Osteoblast (primary cell): ENCODE measurements at regions not wholly inside any gene's neighbourhood (a gene's known extent, or its start where the extent isn't known, plus 50 kb on each side); places are given as distances from the start of the nearest gene placed in this dataset.
A peak's percentile ranks its signal among the peaks of the same experiment; 100 is the strongest.

Source experiments
- DNase-seq: peaks from one replicate; pipeline ENCODE4 v3.0.0; 2011; ENCODE audit warnings: low spot score, mixed read lengths; ENCODE audit not compliant: insufficient read length; ENCODE audit errors: missing footprints
- H2AFZ ChIP-seq: 2 replicates; pipeline ENCODE4 v1.6.0; 2011; ENCODE audit warnings: mild to moderate bottlenecking, low read length
- H3K27ac ChIP-seq: 2 replicates; pipeline ENCODE4 v1.5.1; 2011; ENCODE audit warnings: mild to moderate bottlenecking, low read depth, low read length, moderate library complexity
- H3K27me3 ChIP-seq: 2 replicates; pipeline ENCODE4 v1.6.0; 2012; ENCODE audit warnings: mild to moderate bottlenecking, control low read depth, inconsistent platforms, low read length, moderate library complexity; ENCODE audit not compliant: insufficient read depth
- H3K36me3 ChIP-seq: 2 replicates; pipeline ENCODE4 v1.5.1; 2011; ENCODE audit warnings: mild to moderate bottlenecking, low read length, control low read depth, moderate library complexity; ENCODE audit not compliant: insufficient read depth
- H3K4me1 ChIP-seq: 2 replicates; pipeline ENCODE4 v1.5.1; 2011; ENCODE audit warnings: mild to moderate bottlenecking, low read length, control low read depth, moderate library complexity; ENCODE audit not compliant: insufficient read depth
- H3K4me2 ChIP-seq: 2 replicates; pipeline ENCODE4 v1.6.0; 2011; ENCODE audit warnings: mild to moderate bottlenecking, low read length; ENCODE audit not compliant: insufficient read depth
- H3K4me3 ChIP-seq: fragments of 200-600 bp; sonication (generic); 3 replicates; pipeline ENCODE4 v1.5.1; 2012; ENCODE audit warnings: mild to moderate bottlenecking, low read length, inconsistent platforms; ENCODE audit not compliant: insufficient read depth
- H3K79me2 ChIP-seq: 2 replicates; pipeline ENCODE4 v1.6.0; 2012; ENCODE audit warnings: mild to moderate bottlenecking, low read length, control low read depth, inconsistent platforms; ENCODE audit not compliant: insufficient read depth
- H3K9me3 ChIP-seq: 2 replicates; pipeline ENCODE4 v1.5.1; 2011; ENCODE audit warnings: low read depth, low read length, control low read depth
- H4K20me1 ChIP-seq: 2 replicates; pipeline ENCODE4 v1.6.0; 2012; ENCODE audit warnings: mild to moderate bottlenecking, low read length, control low read depth; ENCODE audit not compliant: insufficient read depth
- TF ChIP-seq, protein P1 (sequence below): IDR thresholded peaks from 2 replicates; pipeline ENCODE4 v1.5.1; 2011; ENCODE audit warnings: mild to moderate bottlenecking, low read depth, low read length, moderate library complexity; ENCODE audit errors: extremely low read depth

DNA sequence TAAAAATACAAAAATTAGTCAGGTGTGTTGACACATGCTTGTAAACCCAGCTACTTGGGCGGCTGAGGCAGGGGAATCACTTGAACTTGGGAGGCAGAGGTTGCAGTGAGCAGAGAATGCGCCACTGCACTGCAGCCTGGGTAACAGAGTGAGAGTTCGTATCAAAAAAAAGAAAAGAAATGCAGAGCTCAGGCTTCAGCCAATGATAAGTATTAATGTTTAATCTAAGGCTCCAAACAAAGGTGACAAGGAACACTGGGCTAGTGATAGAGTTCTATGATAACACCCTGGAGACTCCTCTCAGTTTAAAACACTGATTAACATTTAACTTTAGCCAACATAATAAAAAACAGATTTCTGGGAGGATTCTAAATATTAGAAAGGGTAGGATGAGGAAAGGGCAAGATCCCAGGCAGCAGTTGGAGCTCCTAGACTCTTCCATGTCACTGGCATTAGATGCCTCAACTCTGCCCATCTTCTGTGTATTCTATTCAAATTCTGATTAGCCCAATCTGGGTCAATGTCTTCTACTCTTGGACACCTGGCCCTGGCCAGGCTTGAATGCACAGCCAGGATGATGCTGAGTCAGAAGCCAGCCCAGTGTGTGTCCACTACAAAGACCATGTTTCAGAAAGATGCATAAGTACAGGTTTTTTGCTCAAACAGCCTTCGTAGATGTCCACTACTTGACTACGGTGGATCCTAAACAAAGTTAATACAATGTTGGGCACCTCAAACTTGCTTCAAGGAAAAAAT, 91.0 kb upstream of the FAM169A start:
- TF ChIP-seq, protein P1, sequence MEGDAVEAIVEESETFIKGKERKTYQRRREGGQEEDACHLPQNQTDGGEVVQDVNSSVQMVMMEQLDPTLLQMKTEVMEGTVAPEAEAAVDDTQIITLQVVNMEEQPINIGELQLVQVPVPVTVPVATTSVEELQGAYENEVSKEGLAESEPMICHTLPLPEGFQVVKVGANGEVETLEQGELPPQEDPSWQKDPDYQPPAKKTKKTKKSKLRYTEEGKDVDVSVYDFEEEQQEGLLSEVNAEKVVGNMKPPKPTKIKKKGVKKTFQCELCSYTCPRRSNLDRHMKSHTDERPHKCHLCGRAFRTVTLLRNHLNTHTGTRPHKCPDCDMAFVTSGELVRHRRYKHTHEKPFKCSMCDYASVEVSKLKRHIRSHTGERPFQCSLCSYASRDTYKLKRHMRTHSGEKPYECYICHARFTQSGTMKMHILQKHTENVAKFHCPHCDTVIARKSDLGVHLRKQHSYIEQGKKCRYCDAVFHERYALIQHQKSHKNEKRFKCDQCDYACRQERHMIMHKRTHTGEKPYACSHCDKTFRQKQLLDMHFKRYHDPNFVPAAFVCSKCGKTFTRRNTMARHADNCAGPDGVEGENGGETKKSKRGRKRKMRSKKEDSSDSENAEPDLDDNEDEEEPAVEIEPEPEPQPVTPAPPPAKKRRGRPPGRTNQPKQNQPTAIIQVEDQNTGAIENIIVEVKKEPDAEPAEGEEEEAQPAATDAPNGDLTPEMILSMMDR: no peak
- Histone ChIP-seq H3K79me2 (no peaks in the 10 kb centered on the region), H3K4me3 (no peak overlapping the region), H3K4me2 (no peak overlapping the region), H3K27me3 (no peaks in the 10 kb centered on the region), H4K20me1 (no peaks in the 10 kb centered on the region), H3K27ac (no peak overlapping the region), H3K36me3 (no peaks in the 10 kb centered on the region), H2AFZ (no peak overlapping the region), H3K9me3 (no peaks in the 10 kb centered on the region), H3K4me1 (peaks cover 18% of the 10 kb centered on the region)
- DNase-seq: no peak

DNA sequence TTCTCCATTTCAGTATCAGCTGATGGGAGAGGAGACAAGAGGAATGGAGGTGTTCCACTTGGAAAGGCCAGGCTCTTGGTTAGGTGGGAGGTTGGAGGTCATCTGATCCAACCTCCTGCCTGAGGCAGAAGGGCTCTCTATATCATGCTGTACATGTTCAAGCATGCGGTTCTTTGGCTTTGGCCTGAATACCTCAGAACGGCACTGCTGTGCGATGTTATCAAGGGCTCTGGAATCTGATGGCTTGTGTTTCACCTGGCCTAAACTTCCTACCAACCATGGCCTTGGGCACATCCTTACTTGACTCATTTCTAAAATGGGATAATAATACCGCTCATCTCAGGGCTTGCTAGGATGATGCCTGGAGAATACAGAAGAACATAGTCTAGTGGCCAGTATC, 90.1 kb upstream of the FAM169A start:
- H3K4me1 ChIP-seq: peaks cover 18% of the 10 kb centered on the region
- no peak overlapping the region for H3K4me3 ChIP-seq
- H3K4me2 ChIP-seq: no peak overlapping the region
- no peaks in the 10 kb centered on the region for H3K9me3 ChIP-seq
- H4K20me1 ChIP-seq: no peaks in the 10 kb centered on the region
- no peak overlapping the region for H3K27ac ChIP-seq
- no peak for DNase-seq
- H3K27me3 ChIP-seq: no peaks in the 10 kb centered on the region
- no peaks in the 10 kb centered on the region for H3K79me2 ChIP-seq
- H3K36me3 ChIP-seq: no peaks in the 10 kb centered on the region
- no peak overlapping the region for H2AFZ ChIP-seq
- TF ChIP-seq, protein P1: no peak

DNA sequence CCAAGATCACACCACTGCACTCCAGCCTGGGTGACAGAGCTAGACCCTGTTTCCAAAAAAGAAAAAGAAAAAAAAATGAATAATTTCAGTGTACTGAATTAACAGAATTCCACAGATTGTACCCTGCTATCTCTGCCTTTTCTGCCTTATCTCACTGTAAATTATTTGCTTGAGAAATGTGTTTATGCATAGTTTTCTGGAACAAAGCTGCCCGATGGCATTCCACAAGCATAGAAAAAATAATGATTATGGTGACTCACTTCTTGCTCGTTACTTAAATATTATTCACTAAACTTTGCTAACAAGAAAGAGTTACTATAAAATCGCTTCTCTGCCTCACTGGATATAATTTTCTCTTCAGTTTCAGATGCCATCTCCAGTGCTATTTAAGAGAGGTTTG, 88.7 kb upstream of the FAM169A start:
- no peaks in the 10 kb centered on the region for H4K20me1 ChIP-seq
- no peaks in the 10 kb centered on the region for H3K79me2 ChIP-seq
- H3K27ac ChIP-seq: peak overlapping the region; percentile 46
- no peak overlapping the region for H2AFZ ChIP-seq
- H3K4me2 ChIP-seq: peak overlapping the region; percentile 15
- H3K4me1 ChIP-seq: peaks cover 28% of the 10 kb centered on the region
- H3K4me3 ChIP-seq: no peak overlapping the region
- H3K27me3 ChIP-seq: no peaks in the 10 kb centered on the region
- peak; percentile 23 for DNase-seq
- H3K36me3 ChIP-seq: no peaks in the 10 kb centered on the region
- no peaks in the 10 kb centered on the region for H3K9me3 ChIP-seq
- TF ChIP-seq, protein P1: no peak

DNA sequence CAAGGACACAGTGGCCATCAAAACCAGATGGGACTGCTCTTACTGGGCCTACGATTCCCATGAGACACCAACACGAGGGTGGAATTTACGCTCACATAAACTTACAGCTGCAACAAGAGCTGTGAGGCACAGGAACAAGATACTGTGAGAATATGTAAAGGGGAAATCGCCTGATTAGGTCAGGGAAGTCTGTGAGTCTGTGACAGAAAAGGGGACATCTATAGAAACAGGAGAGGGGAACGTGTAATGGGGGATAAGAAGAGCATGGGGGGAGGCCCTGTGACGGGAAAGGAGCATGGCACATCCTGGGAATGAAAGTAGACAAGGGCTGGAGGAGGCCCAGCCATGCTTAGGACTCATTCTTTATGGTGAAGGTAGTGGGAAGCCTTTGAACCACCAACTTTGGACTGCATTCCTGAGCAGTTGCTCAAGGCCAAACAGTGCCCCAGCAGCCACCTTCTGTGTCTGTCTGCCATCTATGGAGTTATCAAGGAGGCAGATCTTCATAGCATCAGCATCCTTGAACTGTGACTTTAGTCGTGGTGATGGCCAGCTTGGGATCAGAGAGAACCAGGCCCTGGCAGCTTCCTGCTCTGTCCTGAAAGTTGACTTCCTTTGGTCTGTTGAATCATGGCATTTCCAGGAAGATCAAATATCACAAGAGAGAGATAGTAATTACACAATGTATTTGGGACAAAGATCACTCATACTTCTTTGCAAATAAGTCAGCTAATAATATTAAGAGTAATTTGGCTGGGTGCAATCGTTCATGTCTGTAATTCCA, 87.9 kb upstream of the FAM169A start:
- peak overlapping the region; percentile 61 for H2AFZ ChIP-seq
- peak overlapping the region; percentile 32 for H3K4me2 ChIP-seq
- H3K4me1 ChIP-seq: peaks cover 35% of the 10 kb centered on the region
- DNase-seq: peak; percentile 36
- no peak overlapping the region for H3K4me3 ChIP-seq
- no peaks in the 10 kb centered on the region for H3K79me2 ChIP-seq
- TF ChIP-seq, protein P1: no peak
- H3K27me3 ChIP-seq: no peaks in the 10 kb centered on the region
- no peaks in the 10 kb centered on the region for H3K9me3 ChIP-seq
- peak overlapping the region; percentile 46 for H3K27ac ChIP-seq
- H3K36me3 ChIP-seq: no peaks in the 10 kb centered on the region
- no peaks in the 10 kb centered on the region for H4K20me1 ChIP-seq
